Esophagus muscularis mucosa (tissue), 4 donors: ENCODE measurements at regions not wholly inside any gene's neighbourhood (a gene's known extent, or its start where the extent isn't known, plus 50 kb on each side); places are given as distances from the start of the nearest gene placed in this dataset.

Experiments
- DNase-seq: peaks from one replicate; pipeline ENCODE4 v3.0.0-alpha.2; 2017; ENCODE audit errors: extremely low spot score
- H3K27ac ChIP-seq, 4 donors: fragments of 200-600 bp; sonication (generic); replicated peaks in 1 of 4; 1 replicate in 3 of 4; 2 replicates in 1 of 4; pipeline ENCODE4 v1.5.1; 2016 to 2019; ENCODE audit warnings: mild to moderate bottlenecking in 1 of 4
- H3K27me3 ChIP-seq, 4 donors: fragments of 200-600 bp; sonication (generic); one replicate each; pipeline versions ENCODE4 v1.5.1 to v1.6.0; 2016 to 2019
- H3K36me3 ChIP-seq, 4 donors: fragments of 200-600 bp; sonication (generic); one replicate each; pipeline ENCODE4 v1.5.1; 2016 to 2019
- H3K4me1 ChIP-seq, 4 donors: fragments of 200-600 bp; sonication (generic); one replicate each; pipeline ENCODE4 v1.5.1; 2016 to 2019
- H3K4me3 ChIP-seq, 4 donors: fragments of 200-600 bp; sonication (generic); 1 replicate in 2 of 4; 2 replicates in 2 of 4; pipeline ENCODE4 v1.5.1; 2016 to 2019; ENCODE audit warnings: mild to moderate bottlenecking in 4 of 4, moderate library complexity in 1 of 4
- H3K9me3 ChIP-seq, 4 donors: fragments of 200-600 bp; sonication (generic); 1 replicate in 3 of 4; 2 replicates in 1 of 4; pipeline ENCODE4 v1.5.1; 2016 to 2019
- EP300 ChIP-seq: sonication (generic); formaldehyde crosslinking; IDR thresholded peaks from one replicate; pipeline ENCODE4 v1.6.1; 2017; ENCODE audit warnings: antibody characterized with exemption
- POLR2A ChIP-seq: fragments of 450-650 bp; IDR thresholded peaks from one replicate; pipeline ENCODE4 v1.6.1; 2017; ENCODE audit warnings: antibody characterized with exemption, moderate library complexity, mild to moderate bottlenecking, low read depth
- POLR2AphosphoS5 ChIP-seq, 2 donors: sonication (generic); formaldehyde crosslinking; IDR thresholded peaks; one replicate each; pipeline ENCODE4 v1.6.1; 2017; ENCODE audit warnings: antibody characterized with exemption in 2 of 2
- WGBS: methylation state at CpG from one replicate; pipeline ENCODE4 v1.1.5; 2018; 5-methylcytosine and 5-hydroxymethylcytosine counted together
- intact Hi-C: fragments of 100-400 bp; cut with DNase I; formaldehyde crosslinking; loops from one replicate; pipeline ENCODE4 v1.15.1; 2023
- TF ChIP-seq, protein P1 (sequence below), 3 experiments: fragments of 200-600 bp in 2 of 3; fragments of 450-650 bp in 1 of 3; sonication (generic) in 2 of 3; IDR thresholded peaks; one replicate each; pipeline ENCODE4 v1.5.1; 2017 to 2019; ENCODE audit warnings: antibody characterized with exemption in 3 of 3, mild to moderate bottlenecking in 2 of 3, moderate library complexity in 1 of 3

DNA sequence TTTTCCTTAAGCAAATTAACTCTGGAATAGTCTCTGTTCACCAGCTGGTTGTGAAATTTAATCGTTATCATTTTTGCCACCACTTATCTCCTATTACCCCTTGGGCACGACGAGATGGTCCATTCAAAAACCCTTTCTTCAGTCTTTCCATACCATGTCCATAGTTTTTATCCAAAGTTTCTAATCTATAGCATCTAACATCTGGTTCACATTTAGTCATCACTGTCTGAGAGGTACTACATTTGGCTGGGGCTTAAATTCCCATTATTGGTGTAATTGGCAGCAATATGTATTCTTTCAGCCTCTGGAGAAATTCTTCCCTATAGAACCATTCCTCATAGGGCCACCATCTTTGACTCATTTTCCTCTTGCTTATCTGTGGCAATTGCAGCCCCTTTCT, 163.5 kb downstream of the CCER1 start:
- Histone ChIP-seq H3K9me3 (no peaks in the 10 kb centered on the region), H3K27me3 (no peaks in the 10 kb centered on the region), H3K4me1 (no peaks in the 10 kb centered on the region), H3K27ac (no peak overlapping the region), H3K36me3 (no peaks in the 10 kb centered on the region), H3K4me3 (no peak overlapping the region)
- TF ChIP-seq EP300 (no peak), POLR2A (no peak), POLR2AphosphoS5 (IDR thresholded peaks at IDR 0.05) (no peak)
- TF ChIP-seq, protein P1, sequence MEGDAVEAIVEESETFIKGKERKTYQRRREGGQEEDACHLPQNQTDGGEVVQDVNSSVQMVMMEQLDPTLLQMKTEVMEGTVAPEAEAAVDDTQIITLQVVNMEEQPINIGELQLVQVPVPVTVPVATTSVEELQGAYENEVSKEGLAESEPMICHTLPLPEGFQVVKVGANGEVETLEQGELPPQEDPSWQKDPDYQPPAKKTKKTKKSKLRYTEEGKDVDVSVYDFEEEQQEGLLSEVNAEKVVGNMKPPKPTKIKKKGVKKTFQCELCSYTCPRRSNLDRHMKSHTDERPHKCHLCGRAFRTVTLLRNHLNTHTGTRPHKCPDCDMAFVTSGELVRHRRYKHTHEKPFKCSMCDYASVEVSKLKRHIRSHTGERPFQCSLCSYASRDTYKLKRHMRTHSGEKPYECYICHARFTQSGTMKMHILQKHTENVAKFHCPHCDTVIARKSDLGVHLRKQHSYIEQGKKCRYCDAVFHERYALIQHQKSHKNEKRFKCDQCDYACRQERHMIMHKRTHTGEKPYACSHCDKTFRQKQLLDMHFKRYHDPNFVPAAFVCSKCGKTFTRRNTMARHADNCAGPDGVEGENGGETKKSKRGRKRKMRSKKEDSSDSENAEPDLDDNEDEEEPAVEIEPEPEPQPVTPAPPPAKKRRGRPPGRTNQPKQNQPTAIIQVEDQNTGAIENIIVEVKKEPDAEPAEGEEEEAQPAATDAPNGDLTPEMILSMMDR (IDR thresholded peaks at IDR 0.05): no peak
- WGBS: 83% methylated on average over 3 of the region's 3 CpGs
- no peak for DNase-seq
- intact Hi-C loops: no loop called here

DNA sequence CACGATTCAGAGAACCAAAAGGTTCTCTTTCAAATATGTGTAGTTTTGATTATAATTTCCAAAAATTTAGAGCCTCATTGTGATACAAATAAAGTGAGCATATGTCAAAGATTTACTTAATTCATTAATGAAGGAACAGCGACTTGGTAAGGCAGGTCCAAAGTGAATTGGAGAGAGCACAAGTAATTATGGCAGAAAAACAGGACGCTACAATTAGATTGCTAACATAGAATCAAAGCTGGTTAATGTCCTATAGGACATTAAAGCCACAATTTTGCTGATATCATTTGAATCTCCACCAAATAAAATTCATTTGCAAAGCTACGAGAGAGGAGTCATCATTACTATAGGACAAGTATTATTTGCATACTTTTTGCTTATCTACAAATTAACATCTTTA, 164.2 kb downstream of the CCER1 start:
- intact Hi-C loops: no loop called here
- 74% methylated on average over 4 of the region's 4 CpGs for WGBS
- TF ChIP-seq, protein P1 (IDR thresholded peaks at IDR 0.05): no peak
- TF ChIP-seq POLR2AphosphoS5 (IDR thresholded peaks at IDR 0.05): no peak
- TF ChIP-seq POLR2A: no peak
- H3K4me1 ChIP-seq: no peaks in the 10 kb centered on the region
- no peak for DNase-seq
- H3K27me3 ChIP-seq: no peaks in the 10 kb centered on the region
- no peaks in the 10 kb centered on the region for H3K9me3 ChIP-seq
- H3K36me3 ChIP-seq: no peaks in the 10 kb centered on the region
- H3K27ac ChIP-seq: no peak overlapping the region
- no peak overlapping the region for H3K4me3 ChIP-seq

DNA sequence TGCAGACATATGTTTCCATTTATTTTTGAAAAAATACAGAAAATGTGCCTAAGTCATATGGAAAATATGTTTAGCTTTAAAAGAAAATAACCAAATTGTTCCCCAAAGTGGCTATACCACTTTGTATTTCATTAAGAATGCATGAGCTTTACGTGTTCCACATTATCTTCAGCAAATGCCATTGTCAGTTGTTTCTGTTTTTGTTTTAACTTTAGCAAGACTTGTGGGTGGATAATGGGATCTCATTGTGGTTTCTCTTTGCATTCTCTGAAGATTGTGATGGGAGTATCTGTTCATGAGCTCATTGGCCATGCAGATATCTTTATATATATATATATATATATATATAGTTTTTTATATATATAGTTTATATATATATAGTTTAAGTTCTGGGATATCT, 181.5 kb downstream of the CCER1 start:
- Histone ChIP-seq H3K36me3 (no peaks in the 10 kb centered on the region), H3K27me3 (no peaks in the 10 kb centered on the region), H3K9me3 (no peaks in the 10 kb centered on the region), H3K4me1 (no peaks in the 10 kb centered on the region), H3K4me3 (no peak overlapping the region), H3K27ac (no peak overlapping the region)
- intact Hi-C loops: no loop called here
- WGBS: 81% methylated on average over 1 of the region's 1 CpG
- TF ChIP-seq, protein P1 (IDR thresholded peaks at IDR 0.05): no peak
- TF ChIP-seq POLR2AphosphoS5 (IDR thresholded peaks at IDR 0.05) (no peak), POLR2A (no peak), EP300 (no peak)
- DNase-seq: no peak

DNA sequence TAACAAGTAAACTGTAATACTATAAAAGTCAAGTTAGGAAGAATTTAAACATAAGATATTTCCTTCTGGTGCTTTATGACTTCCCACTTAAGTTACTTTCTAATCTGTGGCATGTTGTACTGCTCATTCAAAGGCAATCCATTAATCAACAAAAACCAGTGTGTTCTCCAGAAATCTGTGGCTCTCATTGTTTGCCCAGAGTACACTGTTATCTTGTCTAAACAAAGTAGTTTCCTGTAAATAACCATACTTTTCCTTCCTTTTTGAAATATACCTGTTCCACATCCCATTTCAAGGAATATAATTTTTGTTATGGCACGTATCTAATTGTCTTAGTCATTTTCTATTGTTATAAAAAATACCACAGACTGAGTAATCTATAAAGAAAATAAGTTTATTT, 184.1 kb downstream of the CCER1 start:
- Histone ChIP-seq H3K4me1 (no peaks in the 10 kb centered on the region), H3K36me3 (no peaks in the 10 kb centered on the region), H3K4me3 (no peak overlapping the region), H3K9me3 (no peaks in the 10 kb centered on the region), H3K27me3 (no peaks in the 10 kb centered on the region), H3K27ac (no peak overlapping the region)
- TF ChIP-seq, protein P1 (IDR thresholded peaks at IDR 0.05): no peak
- no peak for TF ChIP-seq EP300
- no peak for TF ChIP-seq POLR2A
- no peak for TF ChIP-seq POLR2AphosphoS5 (IDR thresholded peaks at IDR 0.05)
- WGBS: 80% methylated on average over 1 of the region's 1 CpG
- intact Hi-C loops: no loop called here
- no peak for DNase-seq

DNA sequence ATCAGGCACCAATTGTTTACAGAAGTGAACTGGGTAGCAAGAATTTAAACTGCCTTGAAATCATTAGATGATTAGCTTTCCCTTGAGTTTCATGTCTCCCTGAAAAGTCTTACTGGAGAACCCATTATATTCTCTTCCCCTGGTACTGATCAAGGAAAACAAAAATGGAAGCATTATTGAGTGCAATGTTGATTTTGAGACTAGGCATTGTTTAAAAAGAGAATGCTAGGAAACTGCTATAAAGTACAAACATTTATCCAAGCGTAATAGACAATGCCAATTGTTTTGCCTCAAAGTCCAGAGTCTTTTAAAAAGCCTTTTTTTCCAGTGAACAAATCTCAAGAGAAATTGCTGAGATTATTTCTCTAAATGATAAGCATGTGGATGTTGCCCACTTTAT, 197.0 kb downstream of the CCER1 start:
- no peaks in the 10 kb centered on the region for H3K9me3 ChIP-seq
- no peaks in the 10 kb centered on the region for H3K4me1 ChIP-seq
- TF ChIP-seq POLR2AphosphoS5 (IDR thresholded peaks at IDR 0.05) (no peak), EP300 (no peak), POLR2A (no peak)
- TF ChIP-seq, protein P1 (IDR thresholded peaks at IDR 0.05): no peak
- H3K27me3 ChIP-seq: no peaks in the 10 kb centered on the region
- intact Hi-C loops: no loop called here
- no peaks in the 10 kb centered on the region for H3K36me3 ChIP-seq
- H3K4me3 ChIP-seq: no peak overlapping the region
- 80% methylated on average over 1 of the region's 1 CpG for WGBS
- H3K27ac ChIP-seq: no peak overlapping the region
- no peak for DNase-seq
